ENCODE measurements at regions not wholly inside any gene's neighbourhood (a gene's known extent, or its start where the extent isn't known, plus 50 kb on each side); places are given as distances from the start of the nearest gene placed in this dataset.
"Not testable (repeated sequence)": the region's sequence is repeated elsewhere in the genome, so short reads cannot be mapped to it uniquely, and the experiment has no call there.

DNA sequence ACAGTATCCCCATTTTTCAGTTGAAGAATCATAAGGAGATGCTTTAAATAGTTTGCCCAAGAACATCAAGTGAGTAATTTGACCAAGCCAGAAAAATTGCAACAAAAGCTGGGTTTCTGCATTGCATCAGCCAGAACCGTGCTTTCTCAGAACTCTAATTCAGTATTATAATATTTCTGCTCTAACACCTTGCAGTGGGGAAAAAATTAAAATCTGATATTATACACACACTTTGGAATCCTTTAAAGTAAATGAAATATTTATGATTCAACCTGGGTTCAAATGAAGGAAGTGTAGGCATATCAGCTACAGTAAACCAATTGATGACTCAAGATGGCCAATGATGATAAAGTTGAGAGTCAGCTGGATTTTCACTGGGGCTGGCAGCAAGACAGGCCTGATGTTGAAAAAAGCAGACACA lies 387.6 kb upstream of the ZFP42 start:
- no peak for DNase-seq

DNA sequence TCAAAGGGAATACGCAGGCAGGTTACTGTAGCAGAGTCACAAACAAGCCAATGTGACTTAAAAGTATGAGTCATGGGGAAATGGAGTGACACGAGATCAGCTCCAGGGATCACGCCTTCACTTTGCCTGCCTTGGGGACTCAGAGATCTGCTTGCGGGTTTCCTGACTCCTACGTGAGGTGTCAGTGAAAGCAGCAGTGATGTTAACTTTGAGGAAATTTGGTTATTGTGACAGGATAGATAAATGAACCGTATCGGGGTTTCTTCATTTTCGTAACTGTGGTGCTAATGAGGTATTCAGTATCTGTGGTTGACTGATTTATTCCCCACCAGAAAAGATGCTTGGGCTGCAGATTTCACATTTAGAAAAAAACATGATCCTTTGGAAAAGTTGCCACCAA lies 383.3 kb upstream of the ZFP42 start:
- DNase-seq: no peak

GRCh38 chr4:187613089-187613839 lies 382.3 kb upstream of the ZFP42 start:
- no peak for DNase-seq

- no peak for DNase-seq
Measured at GRCh38 chr4:187615972-187616371, 379.6 kb upstream of the ZFP42 start.

DNA sequence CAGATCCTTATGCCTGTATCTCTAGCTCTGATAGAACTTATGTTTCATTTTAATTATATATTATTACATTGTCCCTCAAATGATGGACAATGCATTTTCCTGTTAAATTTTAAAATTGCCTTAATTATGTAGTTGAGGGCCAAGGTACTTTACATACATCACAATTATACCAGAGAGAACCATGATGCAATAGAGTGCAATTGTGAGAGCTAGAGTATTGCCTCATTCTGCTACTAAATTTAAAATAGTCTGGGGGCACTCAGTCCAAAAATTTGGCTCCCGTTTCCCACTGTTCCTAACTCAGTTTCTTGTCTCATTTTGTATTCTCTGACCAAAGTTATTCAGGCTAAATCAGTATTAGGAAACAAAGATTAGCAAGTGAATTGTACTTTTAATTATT lies 378.5 kb upstream of the ZFP42 start:
- DNase-seq: no peak

GRCh38 chr4:187618701-187619281 lies 376.8 kb upstream of the ZFP42 start:
- no peak for DNase-seq

DNA sequence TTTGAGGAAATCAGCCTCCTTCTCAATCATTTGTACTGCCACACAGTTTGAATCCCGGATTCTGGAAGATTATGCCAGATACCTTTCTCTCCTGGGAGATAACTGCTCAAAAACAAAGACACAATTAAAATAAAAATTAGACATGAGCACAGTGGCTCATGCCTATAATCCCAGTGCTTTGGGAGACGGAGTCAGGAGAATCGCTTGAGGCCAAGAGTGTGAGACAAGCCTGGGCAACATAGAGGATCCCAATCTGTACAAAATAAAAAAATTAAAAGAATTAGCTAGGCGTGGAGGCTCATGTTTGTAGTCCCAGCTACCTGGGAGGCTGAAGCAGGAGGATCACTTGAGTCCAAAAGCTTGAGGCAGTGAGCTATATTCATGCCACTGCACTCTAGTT lies 376.3 kb upstream of the ZFP42 start:
- no peak for DNase-seq

- DNase-seq: no peak
Measured at GRCh38 chr4:187632260-187632995, 363.1 kb upstream of the ZFP42 start.

GRCh38 chr4:187633245-187633644 lies 362.3 kb upstream of the ZFP42 start:
- DNase-seq: no peak

DNA sequence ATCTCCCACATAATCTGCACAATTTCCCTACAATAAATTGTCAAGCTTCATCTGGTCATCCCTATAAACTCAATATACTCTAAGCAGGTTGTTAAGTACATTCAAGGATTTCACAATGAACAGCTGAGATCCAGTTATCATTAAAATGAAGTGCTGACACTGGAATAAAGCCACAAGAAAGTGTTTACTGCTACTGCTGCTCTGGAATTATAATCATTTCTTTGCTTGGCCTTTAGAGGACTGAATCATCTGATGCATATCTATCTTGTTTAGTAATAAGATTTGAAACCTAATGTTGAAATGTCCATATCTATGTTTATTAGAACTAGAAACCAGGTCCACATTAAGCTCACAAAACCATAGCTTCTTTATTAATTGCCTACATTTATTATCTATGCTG lies 338.6 kb upstream of the ZFP42 start:
- no peak for DNase-seq

GRCh38 chr4:187663076-187663475 lies 332.5 kb upstream of the ZFP42 start:
- no peak for DNase-seq

DNA sequence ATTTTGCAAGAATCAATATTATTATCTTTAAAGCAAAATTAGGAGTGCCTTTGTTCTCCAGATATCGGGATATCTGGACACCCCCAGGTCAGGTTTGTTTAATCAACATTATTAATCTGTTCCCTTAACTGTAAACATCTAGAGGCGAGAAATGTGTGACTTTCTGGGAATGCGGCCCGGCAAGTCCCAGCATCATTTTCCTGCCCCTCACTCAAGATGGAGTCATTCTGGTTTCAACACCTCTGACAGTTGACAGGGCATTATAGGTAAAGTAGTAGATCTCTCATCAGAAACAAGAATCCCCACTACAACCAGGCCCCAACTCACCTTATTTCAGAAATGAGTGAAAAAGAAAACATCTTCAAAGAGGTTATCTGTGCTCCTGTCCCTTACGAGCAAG lies 331.6 kb upstream of the ZFP42 start:
- DNase-seq: no peak

- no peak for DNase-seq
Measured at GRCh38 chr4:187665086-187665485, 330.5 kb upstream of the ZFP42 start.

- DNase-seq: no peak
Measured at GRCh38 chr4:187666034-187666433, 329.5 kb upstream of the ZFP42 start.

GRCh38 chr4:187666697-187667494 lies 328.7 kb upstream of the ZFP42 start:
- DNase-seq: no peak

- DNase-seq: no peak
Measured at GRCh38 chr4:187668526-187669082, 327.0 kb upstream of the ZFP42 start.

GRCh38 chr4:187671521-187671920 lies 324.1 kb upstream of the ZFP42 start:
- DNase-seq: not testable (repeated sequence)

GRCh38 chr4:187671958-187672357 lies 323.6 kb upstream of the ZFP42 start:
- not testable (repeated sequence) for DNase-seq

DNA sequence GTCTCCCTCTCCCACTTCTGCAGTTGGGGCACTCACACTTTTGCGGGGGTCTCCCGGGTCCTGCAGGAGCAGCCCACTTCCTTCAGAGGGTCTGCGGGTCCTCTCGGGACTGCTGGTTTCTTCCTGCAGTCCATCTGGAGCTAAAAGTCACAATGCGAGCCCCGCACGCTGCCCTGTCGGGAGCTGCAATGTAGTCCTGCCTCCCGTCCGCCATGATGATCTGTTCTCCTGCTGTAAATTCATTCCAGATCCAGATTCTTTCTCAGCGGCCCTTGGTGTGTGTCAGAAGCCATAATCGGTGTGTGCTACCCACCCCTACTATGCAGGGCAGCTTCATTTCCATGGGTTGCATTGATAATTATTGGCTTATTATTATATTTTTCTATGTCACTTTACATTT lies 323.0 kb upstream of the ZFP42 start:
- not testable (repeated sequence) for DNase-seq

- no peak for DNase-seq
Measured at GRCh38 chr4:187679450-187679849, 316.1 kb upstream of the ZFP42 start.

GRCh38 chr4:187685247-187685646 lies 310.3 kb upstream of the ZFP42 start:
- no peak for DNase-seq

- no peak for DNase-seq
Measured at GRCh38 chr4:187687697-187688096, 307.9 kb upstream of the ZFP42 start.

DNA sequence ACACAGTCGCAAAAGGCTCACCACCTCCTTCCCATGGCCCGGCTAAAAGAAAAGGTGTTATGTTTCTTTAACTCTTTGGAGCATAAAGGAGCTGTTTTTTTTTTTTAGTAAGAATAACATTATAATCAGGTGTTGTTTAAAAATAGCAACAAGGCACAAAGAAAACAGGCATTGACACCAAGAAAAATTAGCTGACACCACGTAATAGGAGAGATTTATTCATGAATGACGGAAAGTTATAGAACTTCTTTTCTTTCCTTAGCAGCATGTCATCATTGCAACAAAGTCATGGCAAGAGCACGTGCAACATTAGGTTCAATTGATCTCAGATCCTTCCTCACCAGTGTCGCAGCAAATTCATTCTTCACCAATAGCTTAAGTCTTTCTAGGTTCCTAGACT lies 302.9 kb upstream of the ZFP42 start:
- no peak for DNase-seq
